ENCODE measurements at regions not wholly inside any gene's neighbourhood (a gene's known extent, or its start where the extent isn't known, plus 50 kb on each side); places are given as distances from the start of the nearest gene placed in this dataset.

DNA sequence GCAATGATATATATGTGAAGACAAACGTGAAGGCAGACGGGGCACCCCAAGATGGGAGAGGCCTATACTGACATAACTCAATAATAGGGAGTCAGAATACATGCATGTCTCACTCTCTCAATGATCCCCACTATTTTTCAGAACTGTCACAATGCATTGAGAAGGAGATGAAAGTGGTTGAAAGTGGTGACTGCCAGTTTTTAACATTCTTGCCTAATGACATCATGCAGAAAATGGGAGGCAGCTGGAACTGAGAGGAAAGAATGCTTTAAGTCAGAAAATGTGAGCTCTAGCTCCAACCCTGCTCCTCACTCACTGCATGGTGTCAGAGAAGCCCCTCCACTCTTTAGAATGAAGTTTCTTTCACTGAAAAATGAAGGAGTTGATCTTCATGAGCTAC is 55.3 kb upstream of the P2RY1 start:
- TF ChIP-seq, protein P1, sequence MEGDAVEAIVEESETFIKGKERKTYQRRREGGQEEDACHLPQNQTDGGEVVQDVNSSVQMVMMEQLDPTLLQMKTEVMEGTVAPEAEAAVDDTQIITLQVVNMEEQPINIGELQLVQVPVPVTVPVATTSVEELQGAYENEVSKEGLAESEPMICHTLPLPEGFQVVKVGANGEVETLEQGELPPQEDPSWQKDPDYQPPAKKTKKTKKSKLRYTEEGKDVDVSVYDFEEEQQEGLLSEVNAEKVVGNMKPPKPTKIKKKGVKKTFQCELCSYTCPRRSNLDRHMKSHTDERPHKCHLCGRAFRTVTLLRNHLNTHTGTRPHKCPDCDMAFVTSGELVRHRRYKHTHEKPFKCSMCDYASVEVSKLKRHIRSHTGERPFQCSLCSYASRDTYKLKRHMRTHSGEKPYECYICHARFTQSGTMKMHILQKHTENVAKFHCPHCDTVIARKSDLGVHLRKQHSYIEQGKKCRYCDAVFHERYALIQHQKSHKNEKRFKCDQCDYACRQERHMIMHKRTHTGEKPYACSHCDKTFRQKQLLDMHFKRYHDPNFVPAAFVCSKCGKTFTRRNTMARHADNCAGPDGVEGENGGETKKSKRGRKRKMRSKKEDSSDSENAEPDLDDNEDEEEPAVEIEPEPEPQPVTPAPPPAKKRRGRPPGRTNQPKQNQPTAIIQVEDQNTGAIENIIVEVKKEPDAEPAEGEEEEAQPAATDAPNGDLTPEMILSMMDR (IDR thresholded peaks at IDR 0.05) = no peak
- no peak for TF ChIP-seq POLR2A (IDR thresholded peaks at IDR 0.05)

Measured in esophagus squamous epithelium (tissue), 4 donors.